Kidney (tissue), 13 donors: ENCODE measurements at regions not wholly inside any gene's neighbourhood (a gene's known extent, or its start where the extent isn't known, plus 50 kb on each side); places are given as distances from the start of the nearest gene placed in this dataset.

Experiments used
- DNase-seq, 5 donors: peaks; one replicate each; pipeline ENCODE4 v3.0.0-alpha.2; 2013 to 2020
- FAIRE-seq: peaks from 2 replicates; lab custom pipeline; 2012; peaks lifted over from hg19 to GRCh38; lab: Jason Lieb, UNC
- H3K27ac ChIP-seq, 2 donors: one replicate each; pipeline ENCODE4 v1.7.0; 2013; ENCODE audit warnings: low read depth in 2 of 2, low read length in 2 of 2, inconsistent platforms in 1 of 2
- H3K27me3 ChIP-seq: one replicate; pipeline ENCODE4 v1.7.1; 2013; ENCODE audit warnings: low read length, inconsistent platforms; ENCODE audit not compliant: control insufficient read depth, insufficient read depth
- H3K36me3 ChIP-seq, 3 donors: one replicate each; pipeline versions ENCODE4 v1.7.0 to v1.7.1; 2013; ENCODE audit warnings: low read length in 3 of 3, control low read depth in 1 of 3, inconsistent platforms in 1 of 3; ENCODE audit not compliant: insufficient read depth in 3 of 3, control insufficient read depth in 2 of 3
- H3K4me1 ChIP-seq, 3 donors: one replicate each; pipeline versions ENCODE4 v1.7.0 to v1.7.1; 2013; ENCODE audit warnings: low read length in 3 of 3, inconsistent platforms in 1 of 3, low read depth in 1 of 3; ENCODE audit not compliant: control insufficient read depth in 2 of 3, insufficient read depth in 2 of 3
- H3K4me3 ChIP-seq, 3 donors: one replicate each; pipeline versions ENCODE4 v1.7.0 to v1.8.1; 2013; ENCODE audit warnings: low read length in 3 of 3, control low read depth in 1 of 3, inconsistent platforms in 1 of 3
- H3K9ac ChIP-seq, 3 donors: one replicate each; pipeline versions ENCODE4 v1.7.0 to v1.7.1; 2013; ENCODE audit warnings: low read length in 3 of 3, control low read depth in 1 of 3, inconsistent platforms in 1 of 3
- H3K9me3 ChIP-seq, 3 donors: one replicate each; pipeline versions ENCODE4 v1.7.0 to v1.7.1; 2013; ENCODE audit warnings: low read length in 3 of 3, control low read depth in 1 of 3, inconsistent platforms in 1 of 3; ENCODE audit not compliant: control insufficient read depth in 2 of 3, insufficient read depth in 1 of 3
- CTCF ChIP-seq: IDR thresholded peaks from 3 replicates; pipeline ENCODE4 v1.5.1; 2012; ENCODE audit warnings: mild to moderate bottlenecking, moderate library complexity, borderline replicate concordance; ENCODE audit not compliant: insufficient read depth; ENCODE audit errors: extremely low read depth
- intact Hi-C: fragments of 100-400 bp; cut with DNase I; formaldehyde crosslinking; loops from one replicate; pipeline ENCODE4 v1.11.1; 2022
- donor health status: control.
- donor health status: control.
- donor health status: control.
- donor health status: control.
- donor health status: control.
- donor health status: DM: yes; HTN: yes; CAD: no.
- donor health status: Normal renal cell carcinoma (clear cell type).

GRCh38 chr6:140397106-140397505, 1022.7 kb upstream of the CITED2 start:
- no peak overlapping the region for H3K9ac ChIP-seq
- no peaks in the 10 kb centered on the region for H3K36me3 ChIP-seq
- no peaks in the 10 kb centered on the region for H3K27me3 ChIP-seq
- intact Hi-C loops, result no loop called here
- no peak overlapping the region for H3K27ac ChIP-seq
- no peaks in the 10 kb centered on the region for H3K4me1 ChIP-seq
- no peak for TF ChIP-seq CTCF
- DNase-seq, result no peak
- FAIRE-seq, result no peak
- H3K4me3 ChIP-seq, result no peak overlapping the region
- H3K9me3 ChIP-seq, result no peaks in the 10 kb centered on the region

DNA sequence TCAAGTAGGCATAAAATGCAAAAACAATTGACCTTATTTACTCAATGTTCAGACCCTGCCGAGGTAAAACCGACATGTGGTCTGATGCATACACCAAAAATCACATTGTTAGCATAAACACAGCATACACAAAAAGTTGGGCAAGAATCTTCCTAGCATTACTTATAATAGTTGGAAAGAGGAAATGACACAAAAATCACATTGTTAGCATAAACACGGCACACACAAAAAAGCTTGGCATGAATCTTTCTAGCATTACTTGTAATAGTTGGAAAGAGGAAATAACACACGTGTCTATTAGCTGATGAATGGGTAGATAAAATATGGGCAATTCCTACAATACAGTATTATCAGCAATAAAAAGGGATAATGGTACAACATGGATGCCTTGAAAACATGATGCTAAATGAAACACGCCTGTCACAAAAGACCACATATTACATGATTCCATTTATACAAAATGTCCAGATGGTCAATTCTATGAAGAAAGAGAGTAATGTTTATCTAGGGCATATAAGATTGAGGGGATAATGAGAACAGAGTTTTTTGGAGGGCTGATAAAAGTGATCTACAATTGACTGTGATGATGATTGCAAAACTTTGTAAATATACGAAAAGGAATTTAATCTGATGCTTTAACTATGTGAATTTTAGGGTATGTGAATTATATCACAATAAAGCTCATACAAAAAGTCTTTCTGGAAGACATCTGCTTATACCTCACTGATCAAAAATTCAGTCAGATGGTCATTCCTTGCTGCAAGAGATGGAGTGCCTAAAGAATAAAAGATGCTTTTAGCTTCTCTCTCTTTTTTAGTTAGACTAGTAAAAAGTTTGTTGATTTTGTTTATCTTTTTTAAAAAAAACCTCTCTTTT, 1019.5 kb upstream of the CITED2 start:
- Histone ChIP-seq H3K27ac (no peak overlapping the region), H3K4me3 (no peak overlapping the region), H3K9ac (no peak overlapping the region), H3K36me3 (no peaks in the 10 kb centered on the region), H3K27me3 (no peaks in the 10 kb centered on the region), H3K4me1 (no peaks in the 10 kb centered on the region), H3K9me3 (no peaks in the 10 kb centered on the region)
- intact Hi-C loops, result no loop called here
- DNase-seq, result no peak
- TF ChIP-seq CTCF, result no peak
- FAIRE-seq, result no peak

- no peaks in the 10 kb centered on the region for H3K4me1 ChIP-seq
- H3K27ac ChIP-seq, result no peak overlapping the region
- intact Hi-C loops, result no loop called here
- no peak for TF ChIP-seq CTCF
- no peak overlapping the region for H3K4me3 ChIP-seq
- H3K9ac ChIP-seq, result no peak overlapping the region
- no peak for DNase-seq
- H3K36me3 ChIP-seq, result no peaks in the 10 kb centered on the region
- peak; percentile 11 for FAIRE-seq
- H3K9me3 ChIP-seq, result peaks cover 0 to 5% (median 0%) of the 10 kb centered on the region in 3 donors
- no peaks in the 10 kb centered on the region for H3K27me3 ChIP-seq
Observed at GRCh38 chr6:140388815-140389214, 1014.4 kb upstream of the CITED2 start.
